Retinal pigment epithelial cell (primary cell): ENCODE measurements at regions not wholly inside any gene's neighbourhood (a gene's known extent, or its start where the extent isn't known, plus 50 kb on each side); places are given as distances from the start of the nearest gene placed in this dataset.

Source experiments
- DNase-seq: peaks from one replicate; pipeline ENCODE4 v3.0.0-alpha.2; 2010; ENCODE audit warnings: low read depth
- H3K4me3 ChIP-seq: 2 replicates; pipeline ENCODE4 v1.5.1; 2011; ENCODE audit warnings: mild to moderate bottlenecking, low read length, control low read depth, moderate library complexity
- CTCF ChIP-seq: conservative IDR thresholded peaks from 2 replicates; pipeline ENCODE4 v1.5.1; 2011; ENCODE audit warnings: low read depth, low read length, control low read depth, inconsistent platforms

GRCh38 chr10:83287374-83287773 is 851.9 kb upstream of the GHITM start:
- TF ChIP-seq CTCF = no peak
- DNase-seq = no peak
- no peak overlapping the region for H3K4me3 ChIP-seq

GRCh38 chr10:83289373-83289772 is 849.9 kb upstream of the GHITM start:
- no peak overlapping the region for H3K4me3 ChIP-seq
- DNase-seq = no peak
- TF ChIP-seq CTCF = no peak

- DNase-seq = no peak
- H3K4me3 ChIP-seq = no peak overlapping the region
- TF ChIP-seq CTCF = no peak
Observed at GRCh38 chr10:83289948-83290347, 849.4 kb upstream of the GHITM start.

GRCh38 chr10:83301732-83302131 is 837.6 kb upstream of the GHITM start:
- DNase-seq = no peak
- no peak for TF ChIP-seq CTCF

GRCh38 chr10:83302623-83303022 is 836.7 kb upstream of the GHITM start:
- TF ChIP-seq CTCF = no peak
- DNase-seq = no peak
- H3K4me3 ChIP-seq = no peak overlapping the region

More at GRCh38 chr10:83301732-83302131, 837.6 kb upstream of the GHITM start:
- no peak overlapping the region for H3K4me3 ChIP-seq

- TF ChIP-seq CTCF = peak; percentile 15
- no peak overlapping the region for H3K4me3 ChIP-seq
- DNase-seq = no peak
Observed at GRCh38 chr10:83310688-83311087, 828.6 kb upstream of the GHITM start.

- TF ChIP-seq CTCF = no peak
- no peak overlapping the region for H3K4me3 ChIP-seq
- no peak for DNase-seq
Observed at GRCh38 chr10:83312570-83312969, 826.7 kb upstream of the GHITM start.
